H1 (cell line): ENCODE measurements at regions not wholly inside any gene's neighbourhood (a gene's known extent, or its start where the extent isn't known, plus 50 kb on each side); places are given as distances from the start of the nearest gene placed in this dataset.

ENCODE experiments used
- CTCF ChIA-PET: fragments of 300-600 bp; sonication (Branson Sonifier 250); formaldehyde crosslinking; loops from one replicate; lab custom pipeline; 2021; ENCODE audit not compliant: partially characterized antibody; lab: Charles Lee
- POLR2A ChIA-PET: fragments of 300-600 bp; sonication (Branson Sonifier 250); formaldehyde crosslinking; loops from one replicate; lab custom pipeline; 2021; ENCODE audit warnings: inconsistent platforms; ENCODE audit not compliant: partially characterized antibody; lab: Charles Lee
- DNase-seq, 2 experiments: peaks; one replicate each; pipeline versions ENCODE4 v3.0.0 to v3.0.0-alpha.2; 2010 to 2022; ENCODE audit warnings: low spot score in 2 of 2, low read depth in 1 of 2, mixed read lengths in 1 of 2
- FAIRE-seq: peaks from 2 replicates; lab custom pipeline; 2011; peaks lifted over from hg19 to GRCh38; lab: Jason Lieb, UNC
- H2AFZ ChIP-seq: 2 replicates; pipeline ENCODE4 v1.8.1; 2012; ENCODE audit warnings: low read length, inconsistent platforms
- H2AK5ac ChIP-seq: 2 replicates; pipeline ENCODE4 v1.6.1; 2013; ENCODE audit warnings: low read depth, low read length
- H2BK120ac ChIP-seq: replicated peaks from 2 replicates; pipeline ENCODE3; 2013; ENCODE audit warnings: low read depth, low read length, inconsistent platforms
- H2BK12ac ChIP-seq: 2 replicates; pipeline ENCODE4 v1.6.1; 2013; ENCODE audit warnings: low read depth, low read length
- H2BK15ac ChIP-seq: 2 replicates; pipeline ENCODE4 v1.6.1; 2013; ENCODE audit warnings: low read length
- H2BK20ac ChIP-seq: 2 replicates; pipeline ENCODE4 v1.6.1; 2013; ENCODE audit warnings: low read length
- H2BK5ac ChIP-seq: 2 replicates; pipeline ENCODE4 v1.6.1; 2013; ENCODE audit warnings: low read depth, low read length
- H3K14ac ChIP-seq: 2 replicates; pipeline ENCODE4 v1.6.1; 2013; ENCODE audit warnings: inconsistent platforms; ENCODE audit not compliant: insufficient read length
- H3K18ac ChIP-seq: 2 replicates; pipeline ENCODE4 v1.6.1; 2013; ENCODE audit warnings: low read length; ENCODE audit errors: extremely low read depth
- H3K23ac ChIP-seq: 2 replicates; pipeline ENCODE4 v1.6.1; 2013; ENCODE audit warnings: inconsistent platforms; ENCODE audit not compliant: insufficient read length
- H3K23me2 ChIP-seq: 2 replicates; pipeline ENCODE4 v1.6.1; 2013; ENCODE audit warnings: low read depth, low read length
- H3K27ac ChIP-seq: 2 replicates; pipeline ENCODE4 v1.6.1; 2011; ENCODE audit warnings: low read depth, low read length, inconsistent platforms
- H3K27me3 ChIP-seq, 4 experiments: replicated peaks in 1 of 4; 1 replicate in 1 of 4; 2 replicates in 3 of 4; pipeline versions ENCODE4 v1.6.1 to v1.8.1; 2011 to 2013; ENCODE audit warnings: low read length in 3 of 4, mild to moderate bottlenecking in 3 of 4, inconsistent platforms in 2 of 4, mixed read lengths in 2 of 4, moderate library complexity in 1 of 4; ENCODE audit not compliant: control insufficient read depth in 3 of 4, insufficient read depth in 3 of 4; ENCODE audit errors: extremely low read depth in 1 of 4
- H3K36me3 ChIP-seq, 4 experiments: 2 replicates each; pipeline versions ENCODE4 v1.6.1 to v1.8.1; 2011 to 2013; ENCODE audit warnings: mild to moderate bottlenecking in 4 of 4, low read length in 3 of 4, moderate library complexity in 2 of 4, control low read depth in 1 of 4, inconsistent platforms in 1 of 4; ENCODE audit not compliant: insufficient read depth in 4 of 4, control insufficient read depth in 2 of 4
- H3K4ac ChIP-seq: replicated peaks from 2 replicates; pipeline ENCODE3; 2013; ENCODE audit warnings: low read length, low read depth, mixed read lengths, inconsistent platforms; ENCODE audit not compliant: insufficient read length
- H3K4me1 ChIP-seq, 4 experiments: replicated peaks in 1 of 4; 1 replicate in 1 of 4; 2 replicates in 3 of 4; pipeline versions ENCODE4 v1.6.1 to v1.8.1; 2011 to 2013; ENCODE audit warnings: low read length in 3 of 4, inconsistent platforms in 2 of 4, mixed read lengths in 1 of 4; ENCODE audit not compliant: insufficient read depth in 4 of 4, control insufficient read depth in 3 of 4
- H3K4me2 ChIP-seq, 2 experiments: 2 replicates each; pipeline versions ENCODE4 v1.6.1 to v1.8.1; 2011 to 2013; ENCODE audit warnings: low read depth in 2 of 2, low read length in 2 of 2, control low read depth in 1 of 2, inconsistent platforms in 1 of 2, mild to moderate bottlenecking in 1 of 2; ENCODE audit not compliant: insufficient read depth in 1 of 2
- H3K4me3 ChIP-seq, 4 experiments: fragments of 200-600, 300-600 bp in 1 of 4; sonication (generic), shearing (Covaris generic), sonication (Bioruptor Twin) in 1 of 4; 2 replicates each; pipeline versions ENCODE4 v1.5.1 to v1.8.1; 2011 to 2016; ENCODE audit warnings: low read length in 4 of 4, low read depth in 3 of 4, control low read depth in 2 of 4, inconsistent platforms in 2 of 4, mild to moderate bottlenecking in 2 of 4, mixed read lengths in 1 of 4, moderate library complexity in 1 of 4; ENCODE audit not compliant: insufficient read depth in 2 of 4; ENCODE audit errors: extremely low read depth in 1 of 4
- H3K56ac ChIP-seq: replicated peaks from 2 replicates; pipeline ENCODE3; 2013; ENCODE audit warnings: low read depth, mild to moderate bottlenecking, mixed read lengths, low read length, inconsistent platforms; ENCODE audit not compliant: insufficient read length
- H3K79me1 ChIP-seq: 2 replicates; pipeline ENCODE4 v1.6.1; 2013; ENCODE audit warnings: low read depth, low read length, control low read depth
- H3K79me2 ChIP-seq, 2 experiments: 2 replicates each; pipeline versions ENCODE4 v1.6.1 to v1.8.1; 2012 to 2013; ENCODE audit warnings: low read length in 2 of 2, mild to moderate bottlenecking in 2 of 2, inconsistent platforms in 1 of 2; ENCODE audit not compliant: insufficient read depth in 2 of 2, control insufficient read depth in 1 of 2
- H3K9ac ChIP-seq, 4 experiments: replicated peaks in 1 of 4; 1 replicate in 1 of 4; 2 replicates in 3 of 4; pipeline versions ENCODE4 v1.6.1 to v1.8.1; 2011 to 2013; ENCODE audit warnings: low read depth in 3 of 4, low read length in 3 of 4, control low read depth in 2 of 4, mild to moderate bottlenecking in 2 of 4, moderate library complexity in 2 of 4, inconsistent platforms in 1 of 4; ENCODE audit errors: extremely low read depth in 1 of 4
- H3K9me3 ChIP-seq, 2 experiments: 2 replicates each; pipeline versions ENCODE4 v1.6.1 to v1.8.1; 2012 to 2013; ENCODE audit warnings: mild to moderate bottlenecking in 2 of 2, moderate library complexity in 2 of 2, control low read depth in 1 of 2, inconsistent platforms in 1 of 2, low read depth in 1 of 2, low read length in 1 of 2, mixed read lengths in 1 of 2; ENCODE audit not compliant: insufficient read depth in 2 of 2
- H4K20me1 ChIP-seq, 2 experiments: replicated peaks in 1 of 2; 2 replicates each; pipeline versions ENCODE3 to v1.8.1; 2011 to 2013; ENCODE audit warnings: inconsistent platforms in 2 of 2, low read length in 2 of 2, mild to moderate bottlenecking in 1 of 2; ENCODE audit not compliant: insufficient read depth in 2 of 2, control insufficient read depth in 1 of 2
- H4K5ac ChIP-seq: 2 replicates; pipeline ENCODE4 v1.6.1; 2013; ENCODE audit warnings: low read length, low read depth, mixed read lengths, inconsistent platforms; ENCODE audit not compliant: insufficient read length
- H4K8ac ChIP-seq: 2 replicates; pipeline ENCODE4 v1.8.0; 2013; ENCODE audit warnings: mild to moderate bottlenecking, moderate library complexity, low read length, inconsistent platforms; ENCODE audit not compliant: insufficient read depth; ENCODE audit errors: extremely low read depth
- H4K91ac ChIP-seq: replicated peaks from 2 replicates; pipeline ENCODE3; 2013; ENCODE audit warnings: low read length, mixed read lengths, inconsistent platforms; ENCODE audit not compliant: insufficient read length
- CHD2 ChIP-seq: IDR thresholded peaks from 2 replicates; pipeline ENCODE4 v1.6.1; 2012; ENCODE audit warnings: low read length, improper control_type of control experiment
- RNF2 ChIP-seq: fragments of 200-900, 300-1000 bp; sonication (generic); IDR thresholded peaks from 2 replicates; pipeline ENCODE4 v1.7.1; 2016; ENCODE audit warnings: borderline replicate concordance, low read depth, mild to moderate bottlenecking, antibody characterized with exemption, low read length; ENCODE audit not compliant: poor library complexity, severe bottlenecking; ENCODE audit errors: missing control alignments

DNA sequence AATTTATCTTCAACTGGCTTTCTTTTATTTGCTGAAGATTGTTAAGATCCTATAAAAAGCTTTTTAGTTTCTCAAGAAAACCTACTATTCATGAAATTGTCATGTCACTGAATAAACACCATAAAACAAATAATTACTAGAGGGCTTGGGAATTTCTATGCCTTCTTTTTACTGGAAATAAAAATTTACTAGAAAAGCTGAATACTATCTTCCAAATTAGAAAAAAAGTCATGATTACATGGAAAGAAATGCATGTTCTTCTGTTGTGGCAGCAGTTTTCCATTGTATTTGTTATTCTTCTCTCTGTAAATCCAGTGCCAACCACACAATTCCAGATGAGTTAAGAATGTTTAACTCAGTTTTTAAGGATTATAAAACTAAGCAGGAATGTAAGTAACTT is 153.8 kb downstream of the RAP2B start:
- DNase-seq, result no peak
- H2BK5ac ChIP-seq, result no peak overlapping the region

More for the DNA sequence above, 153.8 kb downstream of the RAP2B start:
- H3K14ac ChIP-seq, result no peak overlapping the region
- H3K36me3 ChIP-seq, result no peaks in the 10 kb centered on the region
- no peak overlapping the region for H2AK5ac ChIP-seq
- no peak overlapping the region for H2BK15ac ChIP-seq
- FAIRE-seq, result no peak
- no peak overlapping the region for H3K4me2 ChIP-seq
- H3K18ac ChIP-seq, result no peak overlapping the region
- H4K91ac ChIP-seq, result no peak overlapping the region
- H3K56ac ChIP-seq, result no peak overlapping the region
- H3K4ac ChIP-seq, result no peak overlapping the region
- no peaks in the 10 kb centered on the region for H4K20me1 ChIP-seq
- TF ChIP-seq CHD2 (no peak), RNF2 (no peak)
- TF ChIP-seq, all 59 proteins: peak for 0
- no peaks in the 10 kb centered on the region for H3K79me2 ChIP-seq
- no peak overlapping the region for H3K27ac ChIP-seq
- H3K27me3 ChIP-seq, result no peaks in the 10 kb centered on the region
- H4K5ac ChIP-seq, result no peak overlapping the region
- no peak overlapping the region for H3K23ac ChIP-seq
- ChIA-PET CTCF (no interaction called here), POLR2A (no interaction called here)
- H2BK120ac ChIP-seq, result no peak overlapping the region
- H3K9me3 ChIP-seq, result no peaks in the 10 kb centered on the region; a peak in 1 of 4 replicates
- H4K8ac ChIP-seq, result no peak overlapping the region
- no peaks in the 10 kb centered on the region for H3K79me1 ChIP-seq
- peaks cover 2% of the 10 kb centered on the region; the same call in 1 of the 2 replicates for H3K23me2 ChIP-seq
- no peak overlapping the region for H3K9ac ChIP-seq
- no peak overlapping the region for H2AFZ ChIP-seq
- no peaks in the 10 kb centered on the region for H3K4me1 ChIP-seq
- no peak overlapping the region for H3K4me3 ChIP-seq
- no peak overlapping the region for H2BK12ac ChIP-seq
- H2BK20ac ChIP-seq, result no peak overlapping the region
